Uterus (tissue), 3 donors: ENCODE measurements at regions not wholly inside any gene's neighbourhood (a gene's known extent, or its start where the extent isn't known, plus 50 kb on each side); places are given as distances from the start of the nearest gene placed in this dataset.

ENCODE experiments used
- DNase-seq, 2 donors: peaks; one replicate each; pipeline ENCODE4 v3.0.0-alpha.2; 2019 to 2020
- H3K27ac ChIP-seq, 2 donors: fragments of 200-600 bp; sonication (generic); 1 replicate in 1 of 2; 2 replicates in 1 of 2; pipeline ENCODE4 v1.5.1; 2016 to 2018
- H3K27me3 ChIP-seq, 2 donors: fragments of 200-600 bp; sonication (generic); one replicate each; pipeline ENCODE4 v1.5.1; 2018 to 2019; ENCODE audit warnings: control low read depth in 1 of 2
- H3K36me3 ChIP-seq, 2 donors: fragments of 200-600 bp; sonication (generic); one replicate each; pipeline ENCODE4 v1.5.1; 2019; ENCODE audit warnings: control low read depth in 1 of 2
- H3K4me1 ChIP-seq, 2 donors: fragments of 200-600 bp; sonication (generic); one replicate each; pipeline ENCODE4 v1.5.1; 2018 to 2019; ENCODE audit warnings: control low read depth in 1 of 2
- H3K4me3 ChIP-seq, 2 donors: fragments of 200-600 bp; sonication (generic); 1 replicate in 1 of 2; 2 replicates in 1 of 2; pipeline ENCODE4 v1.5.1; 2018 to 2019; ENCODE audit warnings: mild to moderate bottlenecking in 1 of 2
- H3K9me3 ChIP-seq, 2 donors: fragments of 200-600 bp; sonication (generic); one replicate each; pipeline ENCODE4 v1.5.1; 2019; ENCODE audit warnings: control low read depth in 1 of 2
- CTCF ChIP-seq, 4 experiments: fragments of 200-600 bp in 2 of 4; fragments of 450-650 bp in 2 of 4; sonication (generic) in 2 of 4; IDR thresholded peaks; one replicate each; pipeline ENCODE4 v1.5.1; 2016 to 2019; ENCODE audit warnings: antibody characterized with exemption in 4 of 4, mild to moderate bottlenecking in 2 of 4, moderate library complexity in 1 of 4
- POLR2A ChIP-seq, 2 donors: fragments of 450-650 bp; IDR thresholded peaks; one replicate each; pipeline ENCODE4 v1.6.1; 2016; ENCODE audit warnings: antibody characterized with exemption in 2 of 2, mild to moderate bottlenecking in 1 of 2, moderate library complexity in 1 of 2
- intact Hi-C: fragments of 100-400 bp; cut with DNase I; formaldehyde crosslinking; loops from one replicate; pipeline ENCODE4 v1.15.1; 2023; ENCODE audit warnings: low total_unique reads
- donor health status: DM: yes; HTN: yes; CAD: no.

- Histone ChIP-seq H3K36me3 (no peaks in the 10 kb centered on the region), H3K27me3 (no peaks in the 10 kb centered on the region), H3K4me3 (no peak overlapping the region), H3K4me1 (no peaks in the 10 kb centered on the region), H3K9me3 (no peaks in the 10 kb centered on the region), H3K27ac (no peak overlapping the region)
- no peak for TF ChIP-seq POLR2A (IDR thresholded peaks at IDR 0.05)
- TF ChIP-seq CTCF (IDR thresholded peaks at IDR 0.05): no peak
- intact Hi-C loops: loop anchor here (5.0 kb wide), 1 partner anchor 51 kb away; no protein-coding TSS in a partner anchor
- no peak for DNase-seq
Observed at GRCh38 chr22:49613511-49614270, 214.0 kb downstream of the BRD1 start.

- TF ChIP-seq CTCF (IDR thresholded peaks at IDR 0.05) (no peak), POLR2A (IDR thresholded peaks at IDR 0.05) (no peak)
- DNase-seq: no peak
- no peaks in the 10 kb centered on the region for H3K27me3 ChIP-seq
- no peaks in the 10 kb centered on the region for H3K36me3 ChIP-seq
- no peaks in the 10 kb centered on the region for H3K9me3 ChIP-seq
- H3K4me1 ChIP-seq: no peaks in the 10 kb centered on the region
- intact Hi-C loops: loop anchor here (5.0 kb wide), 1 partner anchor 51 kb away; no protein-coding TSS in a partner anchor
- H3K4me3 ChIP-seq: no peak overlapping the region
- no peak overlapping the region for H3K27ac ChIP-seq
Observed at GRCh38 chr22:49613108-49613507, 214.6 kb downstream of the BRD1 start.

- H3K27ac ChIP-seq: no peak overlapping the region
- intact Hi-C loops: no loop called here
- no peak for DNase-seq
- H3K4me1 ChIP-seq: no peaks in the 10 kb centered on the region
- TF ChIP-seq CTCF (IDR thresholded peaks at IDR 0.05) (no peak), POLR2A (IDR thresholded peaks at IDR 0.05) (no peak)
- H3K9me3 ChIP-seq: peaks cover 0 to 2% of the 10 kb centered on the region in 2 donors
- no peaks in the 10 kb centered on the region for H3K27me3 ChIP-seq
- H3K4me3 ChIP-seq: no peak overlapping the region
- H3K36me3 ChIP-seq: no peaks in the 10 kb centered on the region
Observed at GRCh38 chr22:49609207-49609876, 218.3 kb downstream of the BRD1 start.

GRCh38 chr22:49608660-49609059 is 219.0 kb downstream of the BRD1 start:
- peaks cover 0 to 3% of the 10 kb centered on the region in 2 donors for H3K9me3 ChIP-seq
- no peak for TF ChIP-seq CTCF (IDR thresholded peaks at IDR 0.05)
- no peak for TF ChIP-seq POLR2A (IDR thresholded peaks at IDR 0.05)
- no peaks in the 10 kb centered on the region for H3K36me3 ChIP-seq
- no peaks in the 10 kb centered on the region for H3K4me1 ChIP-seq
- H3K27ac ChIP-seq: no peak overlapping the region
- intact Hi-C loops: no loop called here
- H3K4me3 ChIP-seq: no peak overlapping the region
- DNase-seq: no peak
- no peaks in the 10 kb centered on the region for H3K27me3 ChIP-seq

GRCh38 chr22:49608228-49608627 is 219.4 kb downstream of the BRD1 start:
- Histone ChIP-seq H3K27me3 (no peaks in the 10 kb centered on the region), H3K27ac (no peak overlapping the region), H3K4me1 (no peaks in the 10 kb centered on the region), H3K9me3 (peaks cover 0 to 3% of the 10 kb centered on the region in 2 donors), H3K36me3 (no peaks in the 10 kb centered on the region), H3K4me3 (no peak overlapping the region)
- no peak for DNase-seq
- no peak for TF ChIP-seq CTCF (IDR thresholded peaks at IDR 0.05)
- TF ChIP-seq POLR2A (IDR thresholded peaks at IDR 0.05): no peak
- intact Hi-C loops: no loop called here
